ENCODE measurements at regions not wholly inside any gene's neighbourhood (a gene's known extent, or its start where the extent isn't known, plus 50 kb on each side); places are given as distances from the start of the nearest gene placed in this dataset.

GRCh38 chr7:34224281-34224680, 318.9 kb downstream of the BMPER start:
- TF ChIP-seq EP300 (IDR thresholded peaks at IDR 0.05; ENCODE audit: borderline replicate concordance in 1 of 2, low read depth in 2 of 2, low read length in 2 of 2) (no peak), POLR2AphosphoS5 (IDR thresholded peaks at IDR 0.05; ENCODE audit: low read depth, low read length) (no peak)

Measured in H1 (cell line).